GM23248 (cell line): ENCODE measurements at regions not wholly inside any gene's neighbourhood (a gene's known extent, or its start where the extent isn't known, plus 50 kb on each side); places are given as distances from the start of the nearest gene placed in this dataset.
"Not testable (repeated sequence)": the region's sequence is repeated elsewhere in the genome, so short reads cannot be mapped to it uniquely, and the experiment has no call there.

ENCODE experiments used
- DNase-seq: peaks from one replicate; pipeline ENCODE4 v3.0.0-alpha.2; 2015
- H2AFZ ChIP-seq: fragments of 200-600 bp; sonication (generic); 2 replicates; pipeline ENCODE4 v1.6.1; 2016; ENCODE audit warnings: antibody characterized with exemption
- H3F3A ChIP-seq: fragments of 200-600 bp; sonication (generic); 2 replicates; pipeline ENCODE4 v1.6.1; 2016; ENCODE audit warnings: mild to moderate bottlenecking, antibody characterized with exemption, mixed run types; ENCODE audit not compliant: insufficient read depth
- H3K27ac ChIP-seq: fragments of 200-600 bp; sonication (generic); 2 replicates; pipeline ENCODE4 v1.5.1; 2016; ENCODE audit warnings: mild to moderate bottlenecking
- H3K27me3 ChIP-seq: fragments of 200-600 bp; sonication (generic); replicated peaks from 2 replicates; pipeline ENCODE4 v1.6.1; 2016; ENCODE audit warnings: mild to moderate bottlenecking; ENCODE audit not compliant: insufficient read depth
- H3K36me3 ChIP-seq: fragments of 200-600 bp; sonication (generic); 2 replicates; pipeline ENCODE4 v1.6.1; 2016; ENCODE audit warnings: low read depth, mild to moderate bottlenecking
- H3K4me1 ChIP-seq: fragments of 200-600 bp; sonication (generic); 2 replicates; pipeline ENCODE4 v1.6.1; 2016; ENCODE audit warnings: mild to moderate bottlenecking; ENCODE audit not compliant: insufficient read depth
- H3K4me2 ChIP-seq: fragments of 200-600 bp; sonication (generic); one replicate; pipeline ENCODE4 v1.6.1; 2016; ENCODE audit warnings: mild to moderate bottlenecking; ENCODE audit not compliant: unreplicated experiment
- H3K4me3 ChIP-seq: fragments of 200-600 bp; sonication (generic); 2 replicates; pipeline ENCODE4 v1.5.1; 2016; ENCODE audit warnings: mild to moderate bottlenecking
- H3K79me2 ChIP-seq: fragments of 200-600 bp; sonication (generic); 2 replicates; pipeline ENCODE4 v1.6.1; 2016; ENCODE audit warnings: mild to moderate bottlenecking; ENCODE audit not compliant: insufficient read depth
- H3K9ac ChIP-seq: fragments of 200-600 bp; sonication (generic); 2 replicates; pipeline ENCODE4 v1.6.1; 2016; ENCODE audit warnings: mild to moderate bottlenecking
- H3K9me2 ChIP-seq: fragments of 200-600 bp; sonication (generic); 2 replicates; pipeline ENCODE4 v1.6.1; 2016; ENCODE audit warnings: mixed run types, mild to moderate bottlenecking, moderate library complexity; ENCODE audit not compliant: insufficient read depth
- H3K9me3 ChIP-seq: fragments of 200-600 bp; sonication (generic); one replicate; pipeline ENCODE4 v1.6.1; 2017; ENCODE audit warnings: low read depth
- H4K20me1 ChIP-seq: fragments of 200-600 bp; sonication (generic); 2 replicates; pipeline ENCODE4 v1.6.0; 2016; ENCODE audit not compliant: insufficient read depth
- EZH2 ChIP-seq: fragments of 200-600 bp; sonication (generic); IDR thresholded peaks from 2 replicates; pipeline ENCODE4 v1.6.1; 2018; ENCODE audit warnings: antibody characterized with exemption, mild to moderate bottlenecking; ENCODE audit not compliant: insufficient read depth, poor library complexity, severe bottlenecking
- EZH2phosphoT487 ChIP-seq: fragments of 200-600 bp; sonication (generic); IDR thresholded peaks from 2 replicates; pipeline ENCODE4 v1.6.1; 2018; ENCODE audit warnings: antibody characterized with exemption, moderate library complexity, mild to moderate bottlenecking, low read depth; ENCODE audit not compliant: insufficient read depth
- WGBS, 2 experiments: methylation state at CpG; one replicate each; pipeline ENCODE4 v1.1.6; 2015 to 2017; ENCODE audit warnings: low lambda C conversion rate in 2 of 2, low coverage in 1 of 2; ENCODE audit errors: missing lambda C conversion rate in 2 of 2; 5-methylcytosine and 5-hydroxymethylcytosine counted together
- in situ Hi-C: fragments of 300-500 bp; cut with MboI; formaldehyde crosslinking; loops from 2 replicates; pipeline ENCODE4 v1.15.0; 2020

DNA sequence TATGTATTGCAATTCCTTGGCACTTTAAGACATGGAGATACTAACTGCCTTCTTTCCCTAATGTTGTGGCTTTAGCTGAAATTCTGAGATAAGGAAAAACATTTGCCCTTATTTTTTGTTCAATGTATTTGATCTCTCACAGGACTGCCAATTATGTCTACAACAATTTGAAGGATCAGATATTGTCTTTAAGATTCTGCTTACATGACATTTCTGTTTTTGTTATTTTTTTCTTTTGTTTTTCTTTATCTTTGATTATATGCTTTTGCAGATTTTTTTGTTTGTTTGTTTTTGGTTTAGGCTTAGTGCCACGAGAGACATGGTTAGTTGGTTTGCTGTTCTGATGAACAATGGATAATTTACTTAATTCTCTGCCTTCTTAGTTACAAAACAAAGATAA is 303.3 kb downstream of the TECRL start:
- Histone ChIP-seq H3K9me3 (peaks cover 7% of the 10 kb centered on the region), H3K9me2 (no peaks in the 10 kb centered on the region), H3K79me2 (no peaks in the 10 kb centered on the region), H3K4me1 (no peaks in the 10 kb centered on the region), H3F3A (no peaks in the 10 kb centered on the region), H3K27ac (no peak overlapping the region), H4K20me1 (no peaks in the 10 kb centered on the region), H3K4me2 (no peak overlapping the region), H3K36me3 (no peaks in the 10 kb centered on the region), H3K27me3 (no peaks in the 10 kb centered on the region), H2AFZ (no peak overlapping the region), H3K4me3 (no peak overlapping the region), H3K9ac (no peak overlapping the region)
- DNase-seq = no peak
- WGBS, 2 experiments = 0 to 2% methylated on average over 1 of the region's 1 CpG
- in situ Hi-C loops = no loop called here
- TF ChIP-seq EZH2 (no peak), EZH2phosphoT487 (no peak)

DNA sequence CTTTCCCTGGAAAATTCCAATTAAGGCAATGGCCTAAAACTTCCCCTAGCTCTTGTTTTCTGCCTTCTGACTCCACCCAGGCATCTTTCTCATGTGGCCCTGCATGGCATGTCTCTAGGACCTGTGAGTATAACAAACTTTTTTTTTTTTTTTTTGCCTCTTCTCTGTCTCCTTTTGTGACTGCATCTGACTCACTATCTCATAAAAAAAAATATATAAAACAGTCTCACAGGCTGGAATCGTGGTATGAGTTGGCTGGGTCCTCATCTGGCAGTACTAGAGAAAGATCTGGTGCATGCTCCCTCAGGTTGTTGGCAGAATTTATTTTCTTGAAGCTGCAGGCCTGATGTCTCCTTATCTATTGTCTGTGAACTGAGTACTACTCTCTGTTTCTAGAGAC is 313.9 kb downstream of the TECRL start:
- Histone ChIP-seq H3F3A (no peaks in the 10 kb centered on the region), H2AFZ (no peak overlapping the region), H3K36me3 (no peaks in the 10 kb centered on the region), H3K4me2 (no peak overlapping the region), H4K20me1 (no peaks in the 10 kb centered on the region), H3K27me3 (no peaks in the 10 kb centered on the region), H3K9ac (no peak overlapping the region), H3K27ac (no peak overlapping the region), H3K4me1 (no peaks in the 10 kb centered on the region), H3K79me2 (no peaks in the 10 kb centered on the region), H3K9me2 (no peaks in the 10 kb centered on the region), H3K9me3 (no peaks in the 10 kb centered on the region), H3K4me3 (no peak overlapping the region)
- WGBS, 2 experiments = 0 to 3% methylated on average over 1 of the region's 1 CpG
- in situ Hi-C loops = no loop called here
- DNase-seq = no peak
- no peak for TF ChIP-seq EZH2phosphoT487
- no peak for TF ChIP-seq EZH2

DNA sequence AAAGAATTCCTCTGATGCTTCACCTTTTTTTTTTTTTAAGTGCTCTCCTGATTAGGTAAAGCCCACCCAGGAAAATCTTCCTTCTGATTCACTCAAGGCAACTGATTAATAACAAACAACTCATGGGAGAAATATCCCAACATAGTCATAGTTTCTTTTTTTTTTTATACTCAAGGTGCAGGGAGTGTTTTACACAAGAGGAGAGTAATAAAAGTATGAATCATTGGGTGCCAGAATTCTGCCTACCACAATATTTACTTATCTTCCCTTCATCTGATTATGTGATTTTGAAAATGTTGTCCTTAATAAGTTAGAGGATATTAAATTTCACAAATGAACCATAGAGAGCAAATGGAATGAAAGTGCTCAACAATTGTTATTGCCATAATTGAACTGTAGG is 329.9 kb downstream of the TECRL start:
- H3K9ac ChIP-seq = no peak overlapping the region
- in situ Hi-C loops = no loop called here
- TF ChIP-seq EZH2phosphoT487 (no peak), EZH2 (no peak)
- H3K36me3 ChIP-seq = no peaks in the 10 kb centered on the region
- H3K79me2 ChIP-seq = no peaks in the 10 kb centered on the region
- H3K9me3 ChIP-seq = no peaks in the 10 kb centered on the region
- no peaks in the 10 kb centered on the region for H3K4me1 ChIP-seq
- H3K27ac ChIP-seq = no peak overlapping the region
- H4K20me1 ChIP-seq = no peaks in the 10 kb centered on the region
- H3F3A ChIP-seq = no peaks in the 10 kb centered on the region
- H3K9me2 ChIP-seq = no peaks in the 10 kb centered on the region
- H2AFZ ChIP-seq = no peak overlapping the region
- DNase-seq = no peak
- no peak overlapping the region for H3K4me2 ChIP-seq
- H3K27me3 ChIP-seq = no peaks in the 10 kb centered on the region
- H3K4me3 ChIP-seq = no peak overlapping the region

DNA sequence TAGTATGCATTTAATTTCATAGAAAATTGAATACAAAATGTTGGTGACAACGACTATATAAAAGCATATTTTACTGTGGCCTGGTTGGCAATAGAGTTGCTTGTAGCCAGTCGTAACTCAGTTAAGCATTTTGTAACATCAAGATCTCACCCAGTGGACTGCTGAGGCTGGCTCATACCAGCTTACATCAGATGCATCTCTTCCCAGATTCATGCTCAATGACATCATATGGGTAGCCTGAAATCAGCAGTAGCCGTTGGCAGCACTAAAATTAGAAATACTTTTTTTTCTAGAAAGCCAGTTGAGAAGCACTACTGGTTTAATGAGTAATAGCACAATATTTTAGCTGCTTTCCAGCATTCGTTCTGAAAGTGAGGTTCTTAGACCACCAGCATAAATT is 341.2 kb downstream of the TECRL start:
- Histone ChIP-seq H3K9me3 (no peaks in the 10 kb centered on the region), H3K27ac (no peak overlapping the region), H3K79me2 (no peaks in the 10 kb centered on the region), H3F3A (no peaks in the 10 kb centered on the region), H3K9me2 (no peaks in the 10 kb centered on the region), H3K36me3 (no peaks in the 10 kb centered on the region), H3K27me3 (no peaks in the 10 kb centered on the region), H3K4me2 (no peak overlapping the region), H3K4me3 (no peak overlapping the region), H4K20me1 (no peaks in the 10 kb centered on the region), H3K4me1 (no peaks in the 10 kb centered on the region), H2AFZ (no peak overlapping the region), H3K9ac (no peak overlapping the region)
- WGBS, 2 experiments = 6 to 7% methylated on average over 4 of the region's 4 CpGs
- no peak for TF ChIP-seq EZH2phosphoT487
- no peak for TF ChIP-seq EZH2
- DNase-seq = peak; percentile 0
- in situ Hi-C loops = no loop called here

DNA sequence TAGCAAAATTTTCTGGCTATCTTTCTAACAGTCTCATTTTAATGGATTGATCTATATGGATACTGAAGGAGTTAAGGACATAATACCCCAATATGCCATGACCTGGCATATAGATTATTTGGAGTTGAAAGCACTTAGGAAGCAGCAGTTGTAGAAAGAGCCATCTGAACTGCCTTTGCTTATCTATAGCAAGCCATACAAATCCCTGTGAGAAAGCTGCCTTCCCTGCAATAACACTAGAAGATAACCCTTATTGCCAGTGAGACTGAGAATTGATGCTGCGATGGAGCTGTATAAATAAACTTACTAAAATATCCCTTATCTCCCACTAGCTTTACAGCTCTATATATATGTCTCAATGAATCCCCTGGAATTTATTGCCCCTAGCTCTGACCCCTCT is 346.3 kb downstream of the TECRL start:
- H3K9me3 ChIP-seq = no peaks in the 10 kb centered on the region
- no peak overlapping the region for H2AFZ ChIP-seq
- H3K9me2 ChIP-seq = no peaks in the 10 kb centered on the region
- no peaks in the 10 kb centered on the region for H3K36me3 ChIP-seq
- H3K27me3 ChIP-seq = no peaks in the 10 kb centered on the region
- in situ Hi-C loops = no loop called here
- H3K4me3 ChIP-seq = no peak overlapping the region
- H3K79me2 ChIP-seq = no peaks in the 10 kb centered on the region
- H4K20me1 ChIP-seq = no peaks in the 10 kb centered on the region
- no peak for DNase-seq
- TF ChIP-seq EZH2phosphoT487 = no peak
- TF ChIP-seq EZH2 = no peak
- H3K27ac ChIP-seq = no peak overlapping the region
- no peaks in the 10 kb centered on the region for H3F3A ChIP-seq
- H3K4me1 ChIP-seq = no peaks in the 10 kb centered on the region
- H3K9ac ChIP-seq = no peak overlapping the region
- no peak overlapping the region for H3K4me2 ChIP-seq
- 28 to 29% methylated on average over 1 of the region's 1 CpG for WGBS, 2 experiments

DNA sequence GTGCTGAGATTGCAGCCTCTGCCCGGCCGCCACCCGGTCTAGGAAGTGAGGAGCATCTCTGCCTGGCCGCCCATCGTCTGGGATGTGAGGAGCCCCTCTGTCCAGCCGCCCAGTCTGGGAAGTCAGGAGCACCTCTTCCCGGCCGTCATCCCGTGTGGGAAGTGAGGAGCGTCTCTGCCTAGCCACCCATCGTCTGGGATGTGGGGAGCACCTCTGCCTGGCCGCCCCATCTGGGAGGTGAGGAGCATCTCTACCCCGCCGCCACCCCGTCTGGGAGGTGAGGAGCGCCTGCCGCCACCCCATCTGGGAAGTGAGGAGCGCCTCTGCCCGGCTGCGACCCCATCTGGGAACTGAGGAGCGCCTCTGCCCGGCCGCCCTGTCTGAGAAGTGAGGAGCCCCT is 372.2 kb downstream of the TECRL start:
- DNase-seq, H3K27me3 ChIP-seq, H3K9me3 ChIP-seq, H3K9ac ChIP-seq, H3K27ac ChIP-seq, H2AFZ ChIP-seq, H3K79me2 ChIP-seq, H3F3A ChIP-seq, in situ Hi-C loops, H3K9me2 ChIP-seq, H3K4me3 ChIP-seq, H4K20me1 ChIP-seq, H3K36me3 ChIP-seq, H3K4me2 ChIP-seq, H3K4me1 ChIP-seq: not testable (repeated sequence)
- 70 to 76% methylated on average over 13 to 22 of the region's 23 CpGs for WGBS, 2 experiments
